Vagina (tissue), 2 donors: ENCODE measurements at regions not wholly inside any gene's neighbourhood (a gene's known extent, or its start where the extent isn't known, plus 50 kb on each side); places are given as distances from the start of the nearest gene placed in this dataset.

Experiments used
- DNase-seq, 2 donors: peaks; one replicate each; pipeline ENCODE4 v3.0.0-alpha.2; 2017; ENCODE audit errors: extremely low spot score in 2 of 2
- H3K27ac ChIP-seq: fragments of 200-600 bp; sonication (generic); one replicate; pipeline ENCODE4 v1.5.1; 2019
- H3K27me3 ChIP-seq: fragments of 200-600 bp; sonication (generic); one replicate; pipeline ENCODE4 v1.5.1; 2019
- H3K36me3 ChIP-seq, 2 donors: fragments of 200-600 bp; sonication (generic); one replicate each; pipeline ENCODE4 v1.5.1; 2017 to 2019
- H3K4me1 ChIP-seq: fragments of 200-600 bp; sonication (generic); one replicate; pipeline ENCODE4 v1.5.1; 2019
- H3K4me3 ChIP-seq, 2 donors: fragments of 200-600 bp; sonication (generic); 1 replicate in 1 of 2; 2 replicates in 1 of 2; pipeline ENCODE4 v1.5.1; 2016 to 2019
- H3K9me3 ChIP-seq: fragments of 200-600 bp; sonication (generic); one replicate; pipeline ENCODE4 v1.5.1; 2019
- POLR2A ChIP-seq, 2 donors: fragments of 450-650 bp; IDR thresholded peaks; one replicate each; pipeline ENCODE4 v1.6.1; 2017; ENCODE audit warnings: antibody characterized with exemption in 2 of 2, mild to moderate bottlenecking in 2 of 2, moderate library complexity in 2 of 2
- POLR2AphosphoS5 ChIP-seq, 2 donors: sonication (generic); formaldehyde crosslinking; IDR thresholded peaks; one replicate each; pipeline ENCODE4 v1.9.0; 2017; ENCODE audit warnings: antibody characterized with exemption in 2 of 2, mild to moderate bottlenecking in 2 of 2, low read depth in 1 of 2; ENCODE audit not compliant: insufficient read depth in 1 of 2
- intact Hi-C: fragments of 100-400 bp; cut with DNase I; formaldehyde crosslinking; loops from one replicate; pipeline ENCODE4 v1.15.1; 2023
- TF ChIP-seq, protein P1 (sequence below), 3 experiments: fragments of 450-650 bp in 2 of 3; fragments of 200-600 bp in 1 of 3; sonication (generic) in 1 of 3; IDR thresholded peaks; one replicate each; pipeline ENCODE4 v1.5.1; 2017 to 2019; ENCODE audit warnings: antibody characterized with exemption in 3 of 3, mild to moderate bottlenecking in 2 of 3, moderate library complexity in 2 of 3

DNA sequence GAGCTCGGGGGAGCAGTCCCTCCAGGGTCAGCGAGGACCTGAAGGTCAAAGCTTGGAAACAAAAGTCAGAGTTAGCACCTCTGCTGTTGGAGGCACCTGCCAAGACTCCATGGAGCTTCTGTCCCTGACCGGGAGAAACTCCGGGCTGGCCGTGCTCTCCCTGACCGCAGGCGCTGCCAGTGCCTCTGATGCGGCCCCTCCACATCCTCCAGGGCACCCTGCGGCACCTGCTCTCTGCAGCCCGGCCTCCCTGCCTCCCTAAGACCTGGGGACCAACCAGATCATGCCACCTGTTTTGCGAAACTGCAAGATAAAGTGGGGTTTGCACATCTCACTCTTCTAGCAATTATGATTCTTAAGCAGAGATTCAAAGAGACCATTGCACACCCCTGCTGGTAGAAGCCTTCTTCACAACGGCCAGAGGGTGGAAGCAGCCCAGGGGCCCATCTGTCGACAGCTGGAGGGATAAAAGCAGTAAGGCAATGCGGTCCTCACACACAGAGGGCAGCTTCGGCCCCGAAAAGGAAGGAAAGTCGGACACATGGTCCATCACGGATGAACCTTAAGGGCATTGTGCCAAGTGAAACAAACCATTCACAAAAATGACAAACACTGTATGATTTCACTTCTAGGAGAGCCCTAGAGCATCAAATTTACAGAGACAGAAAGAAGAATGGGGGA, 477.1 kb downstream of the BRD1 start:
- Histone ChIP-seq H3K4me1 (no peaks in the 10 kb centered on the region), H3K9me3 (no peaks in the 10 kb centered on the region), H3K27me3 (no peaks in the 10 kb centered on the region), H3K4me3 (no peak overlapping the region), H3K27ac (no peak overlapping the region), H3K36me3 (no peaks in the 10 kb centered on the region)
- intact Hi-C loops = no loop called here
- no peak for TF ChIP-seq POLR2AphosphoS5 (IDR thresholded peaks at IDR 0.05; ENCODE audit: insufficient read depth in 1 of 2, low read depth in 1 of 2)
- TF ChIP-seq, protein P1, sequence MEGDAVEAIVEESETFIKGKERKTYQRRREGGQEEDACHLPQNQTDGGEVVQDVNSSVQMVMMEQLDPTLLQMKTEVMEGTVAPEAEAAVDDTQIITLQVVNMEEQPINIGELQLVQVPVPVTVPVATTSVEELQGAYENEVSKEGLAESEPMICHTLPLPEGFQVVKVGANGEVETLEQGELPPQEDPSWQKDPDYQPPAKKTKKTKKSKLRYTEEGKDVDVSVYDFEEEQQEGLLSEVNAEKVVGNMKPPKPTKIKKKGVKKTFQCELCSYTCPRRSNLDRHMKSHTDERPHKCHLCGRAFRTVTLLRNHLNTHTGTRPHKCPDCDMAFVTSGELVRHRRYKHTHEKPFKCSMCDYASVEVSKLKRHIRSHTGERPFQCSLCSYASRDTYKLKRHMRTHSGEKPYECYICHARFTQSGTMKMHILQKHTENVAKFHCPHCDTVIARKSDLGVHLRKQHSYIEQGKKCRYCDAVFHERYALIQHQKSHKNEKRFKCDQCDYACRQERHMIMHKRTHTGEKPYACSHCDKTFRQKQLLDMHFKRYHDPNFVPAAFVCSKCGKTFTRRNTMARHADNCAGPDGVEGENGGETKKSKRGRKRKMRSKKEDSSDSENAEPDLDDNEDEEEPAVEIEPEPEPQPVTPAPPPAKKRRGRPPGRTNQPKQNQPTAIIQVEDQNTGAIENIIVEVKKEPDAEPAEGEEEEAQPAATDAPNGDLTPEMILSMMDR (IDR thresholded peaks at IDR 0.05) = no peak
- TF ChIP-seq POLR2A (IDR thresholded peaks at IDR 0.05) = no peak
- no peak for DNase-seq

DNA sequence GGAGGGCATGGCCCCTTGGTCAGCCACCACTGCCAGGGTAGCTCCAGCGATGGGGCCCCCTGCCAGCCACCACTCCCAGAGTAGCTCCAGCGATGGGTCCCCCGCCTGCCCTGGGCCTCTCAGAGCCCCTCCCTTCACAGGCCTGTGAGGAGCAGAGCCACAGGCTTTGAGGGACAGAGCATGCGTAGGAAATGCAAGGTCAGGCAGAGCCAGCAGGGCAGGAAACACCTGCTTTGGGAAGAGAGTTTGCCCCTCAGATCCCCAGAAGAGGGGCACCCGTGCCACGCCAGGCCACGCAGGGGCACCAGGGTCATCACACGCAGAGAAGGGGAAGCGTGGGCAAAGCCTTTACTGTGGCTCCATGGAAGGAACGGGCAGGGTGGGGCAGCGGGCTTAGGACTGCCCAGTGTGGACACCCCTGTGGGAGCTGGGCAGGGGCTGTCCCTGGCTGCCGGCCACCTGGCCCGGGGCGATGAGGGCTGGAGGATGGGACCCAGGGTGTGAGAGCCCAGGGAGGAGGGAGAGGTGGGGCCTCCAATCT, 477.8 kb downstream of the BRD1 start:
- H3K9me3 ChIP-seq = no peaks in the 10 kb centered on the region
- DNase-seq = no peak
- no peaks in the 10 kb centered on the region for H3K4me1 ChIP-seq
- no peak for TF ChIP-seq POLR2AphosphoS5 (IDR thresholded peaks at IDR 0.05; ENCODE audit: insufficient read depth in 1 of 2, low read depth in 1 of 2)
- no peaks in the 10 kb centered on the region for H3K36me3 ChIP-seq
- intact Hi-C loops = no loop called here
- H3K27ac ChIP-seq = no peak overlapping the region
- no peak overlapping the region for H3K4me3 ChIP-seq
- no peaks in the 10 kb centered on the region for H3K27me3 ChIP-seq

DNA sequence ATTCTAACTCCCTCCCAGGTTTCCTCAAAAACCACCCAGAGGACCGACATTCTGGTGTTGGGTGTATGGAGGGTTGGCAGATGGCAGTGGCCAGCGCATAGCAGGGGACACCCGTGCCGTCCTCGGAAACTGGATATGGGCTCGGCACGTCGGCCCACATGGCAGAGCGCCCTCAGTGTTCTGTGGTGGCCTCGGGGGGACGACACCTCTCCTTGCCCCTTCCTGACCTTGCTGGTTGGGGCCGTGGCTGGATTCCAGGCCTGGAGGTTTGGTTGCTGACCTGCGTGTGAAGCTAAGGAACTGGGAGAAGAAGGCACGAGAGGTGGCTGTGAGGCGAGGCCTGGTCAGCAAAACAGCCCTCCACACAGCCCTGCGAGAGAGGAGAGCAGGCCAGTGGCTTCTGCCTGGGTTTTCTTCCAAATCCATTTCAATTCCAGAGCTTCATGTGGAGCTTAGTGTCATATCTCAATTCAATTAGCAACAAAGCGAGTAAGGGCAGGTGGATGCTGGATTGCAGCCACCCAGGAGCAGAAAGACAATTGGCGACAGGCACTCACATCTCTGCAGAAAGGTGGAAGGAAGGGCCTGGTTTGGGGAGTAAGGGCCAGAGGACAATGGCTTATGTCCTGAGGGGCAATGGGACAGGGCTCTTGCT, 478.4 kb downstream of the BRD1 start:
- no peak for TF ChIP-seq POLR2AphosphoS5 (IDR thresholded peaks at IDR 0.05; ENCODE audit: insufficient read depth in 1 of 2, low read depth in 1 of 2)
- TF ChIP-seq, protein P1 (IDR thresholded peaks at IDR 0.05) = no peak
- no peak for TF ChIP-seq POLR2A (IDR thresholded peaks at IDR 0.05)
- Histone ChIP-seq H3K27me3 (no peaks in the 10 kb centered on the region), H3K4me3 (no peak overlapping the region), H3K4me1 (no peaks in the 10 kb centered on the region), H3K27ac (no peak overlapping the region), H3K9me3 (no peaks in the 10 kb centered on the region), H3K36me3 (no peaks in the 10 kb centered on the region)
- DNase-seq = no peak
- intact Hi-C loops = no loop called here

DNA sequence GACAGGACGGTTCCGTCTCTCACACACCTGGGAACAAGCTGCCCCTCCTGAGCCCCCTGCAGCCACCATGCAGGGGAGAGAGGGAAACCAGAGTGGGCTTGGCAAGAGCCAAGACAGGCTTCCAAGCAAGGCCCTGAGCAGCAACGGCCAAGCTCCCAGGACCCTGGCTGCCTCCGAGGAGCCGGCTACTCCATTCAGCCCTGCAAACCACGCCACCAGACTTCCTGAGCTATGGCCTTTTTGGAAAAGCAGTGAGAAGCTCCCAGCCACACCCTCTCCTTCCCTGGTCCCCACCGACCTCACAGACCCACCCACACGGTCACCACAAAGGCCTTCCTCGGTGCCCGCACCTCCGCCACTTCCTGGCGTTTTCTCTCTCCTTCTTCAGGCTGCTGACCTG, 479.0 kb downstream of the BRD1 start:
- H3K4me1 ChIP-seq = no peaks in the 10 kb centered on the region
- H3K4me3 ChIP-seq = no peak overlapping the region
- TF ChIP-seq POLR2AphosphoS5 (IDR thresholded peaks at IDR 0.05; ENCODE audit: insufficient read depth in 1 of 2, low read depth in 1 of 2) = no peak
- TF ChIP-seq POLR2A (IDR thresholded peaks at IDR 0.05) = no peak
- TF ChIP-seq, protein P1 (IDR thresholded peaks at IDR 0.05) = no peak
- no peak for DNase-seq
- H3K27me3 ChIP-seq = no peaks in the 10 kb centered on the region
- no peaks in the 10 kb centered on the region for H3K36me3 ChIP-seq
- no peaks in the 10 kb centered on the region for H3K9me3 ChIP-seq
- intact Hi-C loops = no loop called here
- H3K27ac ChIP-seq = no peak overlapping the region

DNA sequence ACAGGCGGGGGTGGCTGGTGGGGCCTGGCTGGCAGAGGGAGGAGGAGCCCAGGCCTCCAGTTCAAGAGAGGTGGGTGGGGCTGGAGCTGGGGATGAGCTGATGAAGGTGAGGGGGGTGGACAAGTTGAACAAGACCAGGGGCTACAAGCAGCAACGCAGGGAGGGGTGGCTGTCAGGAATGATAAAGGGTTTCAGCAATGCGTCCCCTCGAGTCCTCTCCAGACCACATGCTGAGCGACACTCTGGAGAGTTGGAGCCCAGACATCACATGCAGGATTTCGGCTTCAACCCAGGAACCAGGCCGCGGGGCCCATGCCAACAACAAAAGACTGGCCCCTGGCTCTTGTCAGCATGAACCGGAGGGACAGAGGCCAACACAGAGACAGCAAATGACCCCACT, 480.3 kb downstream of the BRD1 start:
- Histone ChIP-seq H3K9me3 (no peaks in the 10 kb centered on the region), H3K36me3 (no peaks in the 10 kb centered on the region), H3K4me1 (no peaks in the 10 kb centered on the region), H3K4me3 (no peak overlapping the region), H3K27ac (no peak overlapping the region), H3K27me3 (no peaks in the 10 kb centered on the region)
- intact Hi-C loops = no loop called here
- no peak for DNase-seq
- no peak for TF ChIP-seq POLR2AphosphoS5 (IDR thresholded peaks at IDR 0.05; ENCODE audit: insufficient read depth in 1 of 2, low read depth in 1 of 2)
- TF ChIP-seq, protein P1 (IDR thresholded peaks at IDR 0.05) = no peak
- TF ChIP-seq POLR2A (IDR thresholded peaks at IDR 0.05) = no peak
